ENCODE measurements at regions not wholly inside any gene's neighbourhood (a gene's known extent, or its start where the extent isn't known, plus 50 kb on each side); places are given as distances from the start of the nearest gene placed in this dataset.

DNA sequence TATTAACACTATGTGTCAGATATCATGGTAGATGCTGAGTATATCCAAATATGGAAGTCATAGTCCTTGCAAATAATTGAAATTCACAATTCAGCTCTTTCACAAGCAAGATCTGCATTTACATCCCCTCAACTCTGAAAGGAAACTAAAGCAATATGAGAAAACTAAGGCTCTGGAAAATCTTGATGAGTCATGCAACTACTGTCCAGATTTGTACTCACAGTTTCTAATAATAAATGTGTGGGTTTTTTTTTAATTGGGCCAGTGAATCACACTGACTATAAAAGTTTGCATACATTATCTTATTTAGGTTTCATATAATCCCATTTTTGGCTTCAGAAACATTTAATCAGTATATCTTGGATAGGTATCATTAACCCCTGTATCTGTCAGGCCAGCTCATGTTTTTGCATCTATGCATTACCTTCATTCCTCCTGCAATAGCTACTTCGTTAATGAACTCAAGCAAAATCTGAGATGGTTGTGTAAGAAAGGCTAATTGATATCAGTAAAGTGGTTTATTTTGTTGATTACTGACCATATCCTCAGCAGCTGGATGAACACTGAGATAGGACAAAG, 58.7 kb upstream of the PRR16 start:
- TF ChIP-seq, protein P1, sequence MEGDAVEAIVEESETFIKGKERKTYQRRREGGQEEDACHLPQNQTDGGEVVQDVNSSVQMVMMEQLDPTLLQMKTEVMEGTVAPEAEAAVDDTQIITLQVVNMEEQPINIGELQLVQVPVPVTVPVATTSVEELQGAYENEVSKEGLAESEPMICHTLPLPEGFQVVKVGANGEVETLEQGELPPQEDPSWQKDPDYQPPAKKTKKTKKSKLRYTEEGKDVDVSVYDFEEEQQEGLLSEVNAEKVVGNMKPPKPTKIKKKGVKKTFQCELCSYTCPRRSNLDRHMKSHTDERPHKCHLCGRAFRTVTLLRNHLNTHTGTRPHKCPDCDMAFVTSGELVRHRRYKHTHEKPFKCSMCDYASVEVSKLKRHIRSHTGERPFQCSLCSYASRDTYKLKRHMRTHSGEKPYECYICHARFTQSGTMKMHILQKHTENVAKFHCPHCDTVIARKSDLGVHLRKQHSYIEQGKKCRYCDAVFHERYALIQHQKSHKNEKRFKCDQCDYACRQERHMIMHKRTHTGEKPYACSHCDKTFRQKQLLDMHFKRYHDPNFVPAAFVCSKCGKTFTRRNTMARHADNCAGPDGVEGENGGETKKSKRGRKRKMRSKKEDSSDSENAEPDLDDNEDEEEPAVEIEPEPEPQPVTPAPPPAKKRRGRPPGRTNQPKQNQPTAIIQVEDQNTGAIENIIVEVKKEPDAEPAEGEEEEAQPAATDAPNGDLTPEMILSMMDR (IDR thresholded peaks at IDR 0.05): no peak
- no peak for TF ChIP-seq POLR2A (IDR thresholded peaks at IDR 0.05)
